Left renal cortex interstitium (tissue), 4 donors: ENCODE measurements at regions not wholly inside any gene's neighbourhood (a gene's known extent, or its start where the extent isn't known, plus 50 kb on each side); places are given as distances from the start of the nearest gene placed in this dataset.

Source experiments
- DNase-seq, 4 donors: peaks; one replicate each; pipeline ENCODE4 v3.0.0-alpha.2; 2013; ENCODE audit warnings: low read depth in 4 of 4, low spot score in 2 of 4, missing footprints in 1 of 4

DNA sequence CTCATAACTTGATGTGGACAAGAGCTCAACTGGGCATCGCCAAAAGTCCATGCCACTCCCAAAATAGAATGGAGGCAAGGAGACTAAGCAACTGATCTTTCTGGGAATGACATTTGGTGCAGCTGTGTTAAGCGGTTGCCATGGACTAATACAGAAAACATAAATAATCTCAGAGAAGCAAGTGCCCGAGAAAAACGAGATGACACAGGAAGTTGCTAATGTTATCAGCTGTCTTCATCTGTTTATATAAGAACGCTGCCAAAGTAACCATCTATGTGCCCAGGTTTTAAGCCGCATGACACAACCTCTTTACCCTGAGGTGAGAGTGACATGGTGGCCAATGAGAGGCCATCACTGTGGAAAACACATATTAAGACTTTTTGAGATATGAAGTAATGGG lies 54.9 kb upstream of the SACS start:
- DNase-seq: no peak

DNA sequence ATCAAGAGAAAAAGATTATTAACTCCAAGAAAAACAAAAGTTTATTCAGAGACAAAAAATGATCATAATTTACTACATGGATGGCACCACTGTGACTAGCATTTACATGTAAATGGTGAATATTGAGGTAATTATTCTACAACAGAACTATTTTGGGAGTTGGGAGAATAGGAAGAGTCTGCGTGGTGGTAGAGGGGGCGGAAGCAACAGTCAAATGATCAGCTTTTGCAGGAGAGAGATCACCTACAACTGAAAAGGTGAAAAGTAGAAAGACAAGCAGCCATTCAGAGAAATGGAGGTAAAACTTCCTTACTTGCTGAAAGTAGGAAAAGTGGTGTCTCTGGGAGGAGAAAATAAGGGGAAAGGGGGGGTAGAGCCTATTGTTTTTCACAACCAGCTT lies 62.8 kb upstream of the SACS start:
- no peak for DNase-seq

DNA sequence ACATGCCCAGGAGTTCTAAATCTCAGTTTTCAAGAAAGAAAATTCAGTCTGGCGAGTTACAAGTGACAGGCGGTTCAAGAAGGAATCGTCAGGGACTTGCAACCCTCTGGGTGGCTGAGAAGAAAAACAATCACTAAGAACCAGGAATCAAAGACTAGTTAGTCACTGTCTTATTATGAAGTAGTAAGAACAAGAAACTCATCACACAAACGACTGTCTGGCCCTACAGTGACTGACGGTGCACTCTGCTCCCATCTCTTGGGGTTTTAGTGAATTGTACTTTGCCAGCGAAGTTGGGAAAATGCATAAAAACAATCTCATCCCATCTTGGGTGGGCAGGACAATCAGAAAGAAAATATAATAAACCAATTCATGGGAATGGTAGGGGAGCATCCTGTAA lies 63.7 kb upstream of the SACS start:
- DNase-seq: no peak

DNA sequence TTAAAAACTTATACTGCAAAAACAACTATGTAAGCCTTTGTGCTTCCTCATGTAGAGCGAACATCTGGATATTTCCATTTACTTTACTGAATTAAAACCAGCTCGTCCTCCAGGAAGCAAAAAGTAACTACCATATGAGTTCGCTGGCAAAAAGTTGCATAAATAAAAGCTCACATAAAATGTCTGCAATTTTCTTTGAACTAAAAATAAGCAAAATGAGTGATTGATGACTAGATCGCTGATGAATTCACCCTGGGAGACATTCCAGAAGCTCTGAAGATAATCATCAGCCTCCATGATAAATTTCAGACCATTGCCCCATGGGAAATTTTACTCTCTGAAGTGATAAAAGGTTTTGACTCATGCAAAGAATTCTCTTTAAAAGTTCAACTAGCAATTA lies 67.3 kb upstream of the SACS start:
- DNase-seq: no peak

DNA sequence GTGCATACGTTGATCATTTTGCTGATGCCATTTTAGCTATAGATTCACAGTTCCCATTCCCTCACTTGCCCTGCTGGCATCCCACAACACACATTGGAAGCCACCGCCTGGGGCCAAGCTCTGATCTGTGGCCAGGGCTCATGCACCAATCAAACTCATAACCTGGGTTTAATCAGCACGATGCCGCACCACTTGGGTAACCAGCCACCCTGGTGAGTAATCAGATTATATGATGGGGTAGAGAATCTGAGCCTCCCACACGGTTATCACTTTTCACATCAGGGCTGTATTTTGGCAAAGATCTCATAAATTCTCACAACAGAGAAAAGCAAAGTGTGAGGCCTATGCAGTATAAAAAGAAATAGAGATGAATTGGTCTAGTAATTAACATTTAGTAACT lies 66.0 kb upstream of the TNFRSF19 start:
- DNase-seq: no peak

DNA sequence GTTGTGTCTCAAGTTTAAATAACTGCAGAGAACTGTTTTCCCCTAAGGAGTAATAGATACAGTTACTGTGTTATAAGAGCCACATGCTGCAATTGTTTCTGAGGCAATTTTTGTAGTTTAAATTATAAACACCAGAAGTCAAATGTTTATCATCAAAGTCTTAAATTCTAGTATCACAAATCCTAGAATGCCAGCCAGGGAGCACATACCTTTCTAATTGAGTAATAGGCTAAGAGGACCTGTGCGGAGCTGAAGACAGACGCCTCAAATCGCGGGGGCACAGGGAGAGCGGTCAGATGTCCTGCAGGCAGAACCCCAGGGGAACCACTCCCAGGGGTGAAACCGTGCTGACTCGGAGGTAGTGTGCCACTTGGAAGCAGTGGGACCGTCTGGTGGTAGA lies 65.2 kb upstream of the TNFRSF19 start:
- DNase-seq: no peak

DNA sequence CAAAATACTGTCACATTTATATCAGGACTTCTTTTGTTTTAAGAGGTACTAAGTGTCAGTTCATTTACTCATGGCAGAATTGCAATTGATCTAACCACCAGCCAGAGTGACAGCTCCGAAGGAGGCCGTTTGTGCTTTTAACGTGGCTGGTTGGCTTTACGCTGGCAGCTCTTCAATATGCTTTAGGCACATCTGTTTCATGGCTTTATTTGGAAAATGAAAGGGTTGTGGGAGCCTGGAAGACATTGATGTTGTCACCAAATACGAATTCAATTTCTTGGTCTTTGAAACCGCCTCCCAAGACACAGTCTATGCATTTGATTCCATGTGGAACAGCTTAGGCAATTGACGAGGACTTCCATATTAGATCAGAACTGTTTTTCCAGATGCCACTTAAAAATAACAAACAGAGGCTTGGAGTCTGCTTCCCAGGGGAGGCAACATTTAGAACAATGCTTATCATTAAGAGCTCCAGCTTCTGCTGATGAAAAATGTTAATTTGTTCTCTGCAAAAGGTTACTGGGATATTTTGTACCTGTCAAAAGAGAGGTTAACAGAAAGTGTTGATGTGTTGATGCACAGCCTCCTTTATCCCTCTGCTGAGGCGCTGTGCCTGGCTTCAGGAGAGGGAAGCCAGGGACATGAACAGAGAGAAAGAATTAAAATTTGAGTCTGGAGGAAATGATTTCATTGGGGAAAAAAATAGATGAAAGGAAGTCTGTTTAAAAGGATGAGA lies 64.0 kb upstream of the TNFRSF19 start:
- DNase-seq: no peak

DNA sequence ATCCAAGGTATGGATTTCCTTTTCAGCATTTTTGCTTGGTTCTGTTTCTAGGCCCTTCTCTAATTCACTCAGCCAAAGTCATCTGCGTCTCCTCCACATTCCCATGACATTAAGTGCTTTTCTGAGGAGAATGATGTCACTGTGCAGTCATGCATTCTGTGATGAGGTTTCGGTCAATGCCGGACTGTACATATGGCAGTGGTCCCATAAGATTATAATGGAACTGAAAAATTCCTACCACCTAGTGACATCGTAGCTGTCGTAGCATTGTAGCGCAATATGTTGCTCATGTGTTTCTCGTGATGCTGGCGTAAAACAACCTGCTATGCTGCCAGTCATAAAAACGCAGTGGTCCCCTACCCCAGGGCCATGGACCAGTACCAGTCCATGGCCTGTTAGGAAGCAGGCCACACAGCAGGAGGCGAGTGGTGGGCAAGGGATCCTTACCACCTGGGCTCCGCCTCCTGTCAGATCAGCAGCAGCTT lies 63.4 kb upstream of the TNFRSF19 start:
- DNase-seq: peak in 1 of 4 donors; percentile 62

DNA sequence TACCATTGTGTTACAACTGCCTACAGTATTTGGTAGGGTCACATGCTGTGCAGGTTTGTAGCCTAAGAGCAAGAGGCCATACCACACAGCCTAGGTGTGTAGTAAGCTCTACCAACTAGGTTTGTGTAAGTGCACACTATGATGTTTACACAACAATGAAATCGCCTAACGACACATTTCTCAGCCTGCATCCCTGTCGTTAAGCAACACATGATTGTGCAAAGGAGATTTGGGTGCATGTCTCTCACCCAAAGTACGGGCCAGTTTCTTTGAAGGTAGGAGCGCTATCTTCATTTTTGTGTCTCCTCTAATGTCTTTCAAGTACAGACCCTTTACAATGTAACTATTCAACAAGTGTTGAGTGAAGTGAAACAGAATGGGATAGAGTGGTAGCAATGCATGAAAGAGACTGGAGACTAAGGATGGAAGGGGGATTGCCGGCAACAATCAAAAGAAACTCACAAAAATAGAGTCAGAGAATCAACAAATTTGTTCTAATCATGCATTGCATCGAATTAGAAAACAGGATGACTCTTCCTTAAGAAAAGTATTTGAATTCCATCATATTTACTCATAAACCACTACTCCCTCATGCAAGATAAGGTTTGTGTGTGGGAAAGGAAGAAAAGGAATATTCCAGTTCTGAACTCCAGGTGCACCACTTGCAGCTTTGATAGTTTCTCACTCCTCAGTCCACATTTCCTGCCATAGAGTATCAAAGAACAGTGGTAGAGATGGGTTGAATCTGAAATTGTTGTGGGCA lies 60.2 kb upstream of the TNFRSF19 start:
- DNase-seq: no peak

DNA sequence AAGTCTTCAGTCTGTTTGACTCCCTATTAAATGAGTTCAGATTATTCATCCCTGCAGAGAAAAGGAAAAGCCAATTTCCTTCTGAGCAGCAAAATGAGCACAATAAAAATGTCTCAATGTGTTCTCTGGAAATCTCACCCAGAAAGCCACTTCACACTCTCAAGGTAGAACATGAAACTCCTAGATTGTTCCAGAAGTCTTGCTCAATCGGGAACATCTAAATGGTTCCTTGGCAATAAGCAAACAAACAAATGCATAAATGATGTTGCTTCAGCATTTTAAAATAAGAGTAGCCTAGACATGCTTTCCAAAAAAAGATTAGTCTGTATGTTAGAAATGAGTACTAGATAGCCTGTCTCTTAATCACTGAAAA lies 59.7 kb upstream of the TNFRSF19 start:
- no peak for DNase-seq

DNA sequence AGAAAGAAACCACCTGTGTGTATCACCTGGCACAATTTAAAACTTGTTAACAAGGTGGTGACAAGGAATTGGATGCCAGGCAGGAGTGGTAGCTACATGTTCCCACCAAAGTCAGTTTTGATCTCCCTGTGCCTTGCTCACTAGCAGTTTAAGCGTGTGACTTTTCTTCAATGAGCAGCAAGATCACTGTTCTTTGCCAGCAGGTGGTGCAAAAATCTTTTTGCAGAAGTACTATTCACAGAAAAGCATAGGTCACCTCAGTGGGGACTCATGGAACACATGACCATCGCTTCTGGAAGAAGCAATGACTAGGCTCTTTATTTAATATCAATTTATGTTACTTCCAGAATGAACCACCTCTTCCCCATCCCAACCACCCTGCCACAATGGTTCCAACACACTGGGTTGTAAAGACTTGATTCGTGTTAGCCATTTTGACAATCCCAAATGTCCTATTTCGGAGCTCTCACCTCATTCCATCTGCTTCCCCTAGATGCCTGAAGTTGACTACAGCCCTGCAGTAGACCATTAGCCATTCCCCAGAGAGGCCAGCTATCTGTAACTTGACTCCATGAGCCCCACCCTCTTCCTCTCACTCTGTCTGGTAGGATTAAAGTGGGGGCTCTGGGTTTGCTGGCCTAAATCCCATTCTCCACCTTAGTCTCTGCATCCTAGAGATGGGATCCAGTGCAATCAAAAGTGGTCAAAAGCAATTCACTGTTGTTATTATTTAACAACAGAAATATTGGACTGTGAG lies 59.1 kb upstream of the TNFRSF19 start:
- no peak for DNase-seq

DNA sequence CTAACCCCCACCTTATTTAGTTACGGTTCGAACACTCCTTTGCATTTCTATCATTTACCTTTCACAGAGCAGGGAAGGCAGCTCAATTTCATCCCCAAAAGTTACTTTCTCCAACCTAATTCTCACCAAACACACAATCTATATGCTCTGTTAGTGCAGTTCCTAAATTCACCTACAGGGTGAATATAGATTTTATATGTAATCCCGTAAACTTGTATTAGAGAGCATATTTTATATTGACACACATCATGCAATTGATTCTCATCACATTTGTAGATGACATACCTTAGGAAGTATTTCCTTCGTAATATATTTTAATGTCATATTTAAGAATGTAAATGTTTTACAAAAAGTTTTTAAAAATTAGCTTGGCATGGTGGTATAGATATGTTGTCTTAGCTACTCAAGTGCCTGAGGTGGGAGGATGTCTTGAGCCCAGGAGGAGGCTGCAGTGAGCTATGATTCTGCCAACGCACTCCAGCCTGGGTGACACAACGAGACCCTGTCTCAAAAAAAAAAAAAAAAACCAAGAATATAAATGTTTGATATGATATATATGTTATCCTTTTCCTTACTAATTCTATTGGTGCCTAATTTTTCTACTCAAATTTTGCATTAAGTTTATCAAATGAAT lies 57.3 kb upstream of the TNFRSF19 start:
- no peak for DNase-seq

DNA sequence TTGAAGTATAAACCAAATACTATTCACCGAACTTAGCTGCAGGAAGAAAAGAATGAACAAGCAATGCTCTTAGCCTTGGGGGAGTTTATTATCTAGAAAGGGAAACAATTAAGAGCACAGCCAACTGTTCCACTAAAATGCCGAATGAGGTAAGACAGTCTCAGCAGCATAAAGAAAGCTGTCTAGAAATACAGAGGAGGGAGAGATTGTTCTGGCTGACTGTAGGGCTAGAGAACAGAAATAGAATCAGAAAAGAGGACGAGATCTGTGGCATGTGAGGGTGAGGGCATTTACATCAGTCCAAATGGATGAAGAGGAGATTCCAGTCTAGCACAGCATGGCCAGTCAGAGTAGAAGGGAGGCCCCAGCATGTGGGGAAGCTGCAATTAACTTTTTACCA lies 56.8 kb upstream of the TNFRSF19 start:
- DNase-seq: no peak

DNA sequence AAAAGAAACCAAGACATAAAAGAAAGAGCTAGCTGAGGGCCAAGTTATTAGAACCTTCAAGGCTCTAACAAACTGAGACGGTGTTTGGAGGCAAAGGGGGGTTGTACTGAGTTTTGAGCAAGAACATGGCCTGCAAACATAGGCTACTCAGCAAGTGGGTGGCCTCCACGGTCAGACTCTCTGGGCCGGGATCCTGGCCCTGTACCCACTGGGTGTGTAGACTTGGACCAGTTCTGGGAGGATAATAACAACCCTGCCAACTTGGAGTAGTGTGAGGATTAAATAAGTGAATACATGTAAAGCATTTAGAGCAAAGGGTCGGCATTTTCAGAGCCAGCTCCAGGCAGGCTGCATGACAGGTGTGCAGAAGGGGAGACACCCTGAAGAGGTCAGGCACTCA lies 56.1 kb upstream of the TNFRSF19 start:
- no peak for DNase-seq

DNA sequence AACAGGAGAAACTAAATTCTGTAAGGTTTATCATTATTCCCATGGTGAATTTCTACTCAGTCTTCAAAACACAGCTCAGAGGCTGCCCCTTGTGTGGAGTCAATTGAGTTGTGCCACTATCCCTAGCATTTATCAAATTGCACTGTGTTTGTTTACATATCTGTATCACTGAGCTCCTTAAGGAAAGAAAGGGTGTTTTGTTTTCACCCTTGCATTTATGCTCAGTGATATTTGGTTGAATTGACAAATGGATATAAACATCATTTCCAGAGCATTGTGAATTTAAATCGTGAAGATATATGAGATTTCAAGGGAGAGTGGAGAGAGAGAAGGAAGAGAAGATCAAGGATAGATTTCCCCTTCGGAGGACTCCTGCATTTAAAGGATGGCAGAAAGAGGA lies 55.1 kb upstream of the TNFRSF19 start:
- no peak for DNase-seq

DNA sequence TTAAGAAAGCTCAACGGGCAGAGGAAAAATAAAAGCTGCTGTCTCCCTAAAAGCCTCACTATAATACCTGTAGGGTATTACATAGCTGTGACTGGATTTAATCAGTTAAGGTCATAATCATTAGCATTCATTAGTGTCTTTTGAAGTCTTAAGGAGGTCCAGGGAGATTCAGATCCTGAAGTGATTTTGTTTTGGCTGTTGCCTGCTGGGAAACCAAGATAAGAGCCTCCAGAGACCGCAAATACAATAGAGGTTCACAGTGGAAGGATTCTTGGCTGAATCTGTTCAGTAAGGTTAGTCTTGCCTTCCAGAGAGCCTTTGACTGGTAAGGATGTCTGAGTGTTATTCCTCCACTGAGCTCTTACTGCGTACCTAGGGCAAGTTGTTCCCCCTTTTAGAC lies 54.0 kb upstream of the TNFRSF19 start:
- no peak for DNase-seq

DNA sequence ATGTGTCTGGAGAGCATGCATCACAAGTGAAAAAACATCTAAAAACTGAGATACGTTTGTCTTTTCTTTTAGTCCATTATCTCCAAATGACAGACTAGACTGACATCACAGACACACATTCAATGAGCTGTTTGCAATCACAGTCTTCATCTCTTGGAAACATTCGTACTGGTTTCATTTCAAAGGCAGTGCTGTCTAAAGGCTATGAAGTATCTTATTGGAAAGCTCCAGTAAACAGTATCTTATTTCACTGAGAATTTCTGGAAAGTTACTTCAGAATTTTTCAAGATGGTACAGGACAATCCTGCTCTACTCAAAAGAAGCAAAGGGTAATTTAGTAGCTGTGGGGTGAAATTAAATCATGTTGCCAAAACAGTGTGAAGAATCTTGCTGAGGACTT lies 53.5 kb upstream of the TNFRSF19 start:
- no peak for DNase-seq

DNA sequence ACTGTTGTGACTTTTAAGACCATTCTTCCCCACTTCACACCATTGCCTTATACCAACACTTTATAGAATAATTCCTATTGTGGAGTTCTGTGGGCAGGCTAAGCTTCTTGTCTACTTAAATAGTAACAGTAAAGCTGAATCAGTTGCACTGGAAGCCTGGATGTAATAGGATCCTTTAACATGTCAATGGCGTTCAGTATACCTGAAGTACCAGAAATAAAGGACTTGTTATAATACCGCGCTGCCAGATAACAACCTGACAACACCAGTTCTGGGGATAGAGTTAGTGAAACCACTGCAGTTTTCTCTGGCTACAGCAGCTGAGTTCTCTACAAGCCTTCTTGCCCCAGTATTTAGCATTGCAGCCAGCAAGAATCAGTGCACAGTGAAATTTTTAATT lies 52.0 kb upstream of the TNFRSF19 start:
- DNase-seq: no peak
